ENCODE measurements at regions not wholly inside any gene's neighbourhood (a gene's known extent, or its start where the extent isn't known, plus 50 kb on each side); places are given as distances from the start of the nearest gene placed in this dataset.

DNA sequence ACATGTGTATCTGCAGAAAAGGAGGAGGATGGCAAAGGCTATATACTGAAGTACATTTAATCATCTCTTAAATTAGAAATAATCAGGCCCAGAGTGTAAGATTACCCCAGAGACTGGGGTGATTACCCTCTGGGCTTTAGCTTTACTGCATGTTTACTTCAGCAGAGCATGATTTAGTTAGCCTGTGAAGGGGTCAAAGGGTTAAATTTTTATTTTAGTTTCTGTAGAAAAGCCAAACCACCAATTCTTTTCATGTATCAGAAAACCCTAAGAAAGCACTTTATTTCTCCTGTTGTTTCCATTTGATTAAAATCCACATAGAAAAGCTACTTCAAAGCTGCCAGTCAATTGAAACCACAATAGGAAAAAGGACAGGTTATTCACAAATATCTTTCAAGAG lies 101.5 kb upstream of the LSM8 start:
- TF ChIP-seq EP300 (IDR thresholded peaks at IDR 0.05; ENCODE audit: borderline replicate concordance in 1 of 2, control insufficient read depth in 1 of 2, low read depth in 2 of 2, low read length in 2 of 2) (no peak), TAF1 (IDR thresholded peaks at IDR 0.05; ENCODE audit: borderline replicate concordance, low read depth, low read length) (no peak), TBL1XR1 (IDR thresholded peaks at IDR 0.05; ENCODE audit: low read depth, low read length) (no peak), BHLHE40 (IDR thresholded peaks at IDR 0.05; ENCODE audit: borderline replicate concordance in 1 of 2, low read depth in 2 of 2, low read length in 1 of 2) (no peak), CEBPB (IDR thresholded peaks at IDR 0.05; ENCODE audit: borderline replicate concordance in 1 of 2, low read depth in 2 of 2, low read length in 2 of 2) (no peak), BMI1 (IDR thresholded peaks at IDR 0.05; ENCODE audit: borderline replicate concordance) (no peak), EZH2 (IDR thresholded peaks at IDR 0.05; ENCODE audit: borderline replicate concordance, control insufficient read depth, low read depth, low read length) (no peak), TCF3 (IDR thresholded peaks at IDR 0.05; ENCODE audit: borderline replicate concordance, insufficient read depth, low read depth, low read length) (no peak), POLR2AphosphoS2 (IDR thresholded peaks at IDR 0.05; ENCODE audit: low read depth, low read length) (no peak), ESRRA (IDR thresholded peaks at IDR 0.05; ENCODE audit: low read length) (no peak), POLR2AphosphoS5 (IDR thresholded peaks at IDR 0.05; ENCODE audit: low read length) (no peak), KDM1A (IDR thresholded peaks at IDR 0.05; ENCODE audit: borderline replicate concordance) (no peak)
- TF ChIP-seq, protein P1, sequence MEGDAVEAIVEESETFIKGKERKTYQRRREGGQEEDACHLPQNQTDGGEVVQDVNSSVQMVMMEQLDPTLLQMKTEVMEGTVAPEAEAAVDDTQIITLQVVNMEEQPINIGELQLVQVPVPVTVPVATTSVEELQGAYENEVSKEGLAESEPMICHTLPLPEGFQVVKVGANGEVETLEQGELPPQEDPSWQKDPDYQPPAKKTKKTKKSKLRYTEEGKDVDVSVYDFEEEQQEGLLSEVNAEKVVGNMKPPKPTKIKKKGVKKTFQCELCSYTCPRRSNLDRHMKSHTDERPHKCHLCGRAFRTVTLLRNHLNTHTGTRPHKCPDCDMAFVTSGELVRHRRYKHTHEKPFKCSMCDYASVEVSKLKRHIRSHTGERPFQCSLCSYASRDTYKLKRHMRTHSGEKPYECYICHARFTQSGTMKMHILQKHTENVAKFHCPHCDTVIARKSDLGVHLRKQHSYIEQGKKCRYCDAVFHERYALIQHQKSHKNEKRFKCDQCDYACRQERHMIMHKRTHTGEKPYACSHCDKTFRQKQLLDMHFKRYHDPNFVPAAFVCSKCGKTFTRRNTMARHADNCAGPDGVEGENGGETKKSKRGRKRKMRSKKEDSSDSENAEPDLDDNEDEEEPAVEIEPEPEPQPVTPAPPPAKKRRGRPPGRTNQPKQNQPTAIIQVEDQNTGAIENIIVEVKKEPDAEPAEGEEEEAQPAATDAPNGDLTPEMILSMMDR (IDR thresholded peaks at IDR 0.05 in 2 of 3, conservative IDR thresholded peaks at IDR 0.05 in 1 of 3; ENCODE audit: control insufficient read depth in 2 of 3, extremely low read depth in 1 of 3, insufficient read depth in 1 of 3, low read depth in 3 of 3, low read length in 3 of 3): no peak
